DND-41 (cell line): ENCODE measurements at regions not wholly inside any gene's neighbourhood (a gene's known extent, or its start where the extent isn't known, plus 50 kb on each side); places are given as distances from the start of the nearest gene placed in this dataset.

Experiments
- CTCF ChIP-seq: IDR thresholded peaks from 2 replicates; pipeline ENCODE4 v1.5.1; 2012; ENCODE audit warnings: borderline replicate concordance, low read length, moderate library complexity, mild to moderate bottlenecking; ENCODE audit not compliant: poor library complexity, severe bottlenecking; ENCODE audit errors: extremely low read depth
- EZH2 ChIP-seq: IDR thresholded peaks from 3 replicates; pipeline ENCODE4 v1.6.1; 2012; ENCODE audit warnings: borderline replicate concordance, low read depth, mild to moderate bottlenecking, moderate library complexity, low read length, inconsistent platforms; ENCODE audit not compliant: severe bottlenecking

DNA sequence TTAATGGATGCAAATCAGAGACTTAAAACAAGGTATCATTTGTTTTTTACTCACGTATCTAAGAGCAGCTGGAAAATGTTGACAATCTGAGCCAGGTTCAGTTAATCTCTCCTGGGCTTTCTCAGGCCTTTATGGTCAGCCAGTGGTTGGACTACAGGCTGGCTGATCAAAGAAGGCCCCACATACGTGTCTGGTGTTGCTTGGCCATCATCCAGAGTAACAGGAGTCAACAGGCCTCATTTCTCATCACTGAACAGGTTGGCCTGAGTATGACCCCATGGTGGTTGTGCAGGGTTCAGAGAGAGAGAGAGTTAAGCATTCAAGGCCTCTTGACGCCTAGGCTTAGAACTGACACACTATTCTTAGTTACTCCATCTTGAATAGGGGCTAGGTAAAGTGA, 97.0 kb upstream of the VLDLR start:
- TF ChIP-seq CTCF (no peak), EZH2 (no peak)
